ENCODE measurements at regions not wholly inside any gene's neighbourhood (a gene's known extent, or its start where the extent isn't known, plus 50 kb on each side); places are given as distances from the start of the nearest gene placed in this dataset.

GRCh38 chr1:216841165-216841564, 117.9 kb upstream of the ESRRG start:
- TF ChIP-seq REST (IDR thresholded peaks at IDR 0.05; ENCODE audit: low read depth) (no peak), ZBTB7A (IDR thresholded peaks at IDR 0.05; ENCODE audit: low read depth) (no peak), TCF12 (IDR thresholded peaks at IDR 0.05; ENCODE audit: low read depth) (no peak), MAX (IDR thresholded peaks at IDR 0.05) (no peak), TAF1 (IDR thresholded peaks at IDR 0.05; ENCODE audit: low read depth) (no peak), NFIC (IDR thresholded peaks at IDR 0.05) (no peak), CREB1 (IDR thresholded peaks at IDR 0.05; ENCODE audit: low read depth) (no peak), EP300 (IDR thresholded peaks at IDR 0.05; ENCODE audit: borderline replicate concordance) (no peak), RAD21 (IDR thresholded peaks at IDR 0.05; ENCODE audit: low read depth) (no peak), TEAD4 (IDR thresholded peaks at IDR 0.05) (no peak), YY1 (IDR thresholded peaks at IDR 0.05; ENCODE audit: low read depth) (no peak), USF1 (IDR thresholded peaks at IDR 0.05) (no peak)
